GM21381 (cell line): ENCODE measurements at regions not wholly inside any gene's neighbourhood (a gene's known extent, or its start where the extent isn't known, plus 50 kb on each side); places are given as distances from the start of the nearest gene placed in this dataset.

Experiments
- ATAC-seq: cut with Tn5 transposase; IDR thresholded peaks from one replicate; pipeline ENCODE4 v1.9.1; 2021; ENCODE audit warnings: mild to moderate bottlenecking, moderate library complexity; ENCODE audit not compliant: unreplicated experiment

GRCh38 chr1:229075716-229076115 lies 195.2 kb upstream of the RAB4A start:
- no peak for ATAC-seq

GRCh38 chr1:229076195-229076594 lies 194.7 kb upstream of the RAB4A start:
- no peak for ATAC-seq

- no peak for ATAC-seq
Observed at GRCh38 chr1:229079016-229079595, 191.8 kb upstream of the RAB4A start.

- no peak for ATAC-seq
Observed at GRCh38 chr1:229080361-229080760, 190.6 kb upstream of the RAB4A start.

- no peak for ATAC-seq
Observed at GRCh38 chr1:229085291-229085690, 185.6 kb upstream of the RAB4A start.

- ATAC-seq = no peak
Observed at GRCh38 chr1:229086091-229086490, 184.8 kb upstream of the RAB4A start.

- no peak for ATAC-seq
Observed at GRCh38 chr1:229086686-229087085, 184.2 kb upstream of the RAB4A start.

GRCh38 chr1:229087339-229087738 lies 183.6 kb upstream of the RAB4A start:
- ATAC-seq = no peak

GRCh38 chr1:229087906-229088305 lies 183.0 kb upstream of the RAB4A start:
- ATAC-seq = no peak

GRCh38 chr1:229088711-229089110 lies 182.2 kb upstream of the RAB4A start:
- no peak for ATAC-seq

GRCh38 chr1:229089586-229090208 lies 181.2 kb upstream of the RAB4A start:
- no peak for ATAC-seq

- ATAC-seq = no peak
Observed at GRCh38 chr1:229091721-229092136, 179.2 kb upstream of the RAB4A start.

- no peak for ATAC-seq
Observed at GRCh38 chr1:229092377-229093237, 178.3 kb upstream of the RAB4A start.

- no peak for ATAC-seq
Observed at GRCh38 chr1:229093238-229093540, 177.7 kb upstream of the RAB4A start.

- ATAC-seq = no peak
Observed at GRCh38 chr1:229093609-229094336, 177.1 kb upstream of the RAB4A start.

GRCh38 chr1:229094476-229095311 lies 176.2 kb upstream of the RAB4A start:
- ATAC-seq = no peak

GRCh38 chr1:229095325-229095724 lies 175.6 kb upstream of the RAB4A start:
- no peak for ATAC-seq

- no peak for ATAC-seq
Observed at GRCh38 chr1:229097356-229097755, 173.6 kb upstream of the RAB4A start.

- ATAC-seq = no peak
Observed at GRCh38 chr1:229098361-229098760, 172.6 kb upstream of the RAB4A start.

- no peak for ATAC-seq
Observed at GRCh38 chr1:229098903-229099578, 171.9 kb upstream of the RAB4A start.
